A172 (cell line): ENCODE measurements at regions not wholly inside any gene's neighbourhood (a gene's known extent, or its start where the extent isn't known, plus 50 kb on each side); places are given as distances from the start of the nearest gene placed in this dataset.

ENCODE experiments used
- DNase-seq: peaks from one replicate; pipeline ENCODE4 v3.0.0-alpha.2; 2015; ENCODE audit warnings: low spot score

DNA sequence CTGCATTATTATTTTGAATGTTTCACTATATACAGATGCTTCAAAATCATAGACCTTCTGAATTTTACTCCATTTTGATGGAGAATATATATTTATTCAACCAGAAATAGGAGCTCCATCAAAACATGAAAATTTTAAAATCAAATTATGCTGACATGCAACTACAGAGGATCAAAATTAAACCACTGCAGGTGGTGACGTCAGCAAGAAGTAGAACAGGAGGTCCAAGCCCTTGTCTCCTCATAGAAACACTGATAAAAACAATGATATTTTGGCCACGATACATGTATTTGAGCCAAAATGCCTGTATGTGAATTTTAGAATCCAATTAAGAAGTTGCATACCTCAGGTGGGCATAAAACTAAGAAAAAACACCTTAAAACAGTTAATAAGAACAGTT lies 236.6 kb upstream of the FBXL7 start:
- DNase-seq: no peak

DNA sequence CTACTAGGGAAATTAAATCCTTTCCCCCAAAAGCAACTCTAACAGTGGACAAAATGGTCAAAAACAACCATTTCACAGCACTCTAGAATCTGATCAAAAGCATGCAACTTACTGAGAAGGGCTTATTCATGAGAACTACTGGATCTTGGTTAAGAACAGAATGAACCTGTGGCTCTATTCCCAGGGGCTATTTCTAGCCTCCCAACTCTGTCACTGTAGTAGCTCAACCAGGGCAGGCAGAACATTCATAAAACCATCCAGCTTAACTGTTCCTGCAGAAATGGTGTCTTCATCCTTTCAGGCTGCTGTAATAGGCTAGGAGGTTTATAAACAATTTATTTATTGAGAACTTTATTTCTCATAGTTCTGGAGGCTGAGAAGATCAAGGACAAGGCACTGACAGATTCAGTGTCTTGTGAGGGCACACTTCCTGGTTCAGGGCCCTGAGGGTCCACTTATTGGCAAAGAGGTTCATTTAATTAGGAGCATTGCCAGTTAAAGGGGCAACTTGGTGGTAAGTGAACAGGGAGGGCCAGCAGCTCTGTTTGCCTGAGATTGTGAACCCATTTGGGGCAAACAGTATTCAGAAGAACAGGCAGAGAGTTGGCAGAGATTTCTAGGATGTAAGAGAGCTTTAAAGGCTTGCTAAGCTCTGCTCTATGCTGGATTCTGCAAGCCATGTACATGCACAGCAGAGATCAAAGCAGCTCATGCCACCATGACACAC lies 238.5 kb upstream of the FBXL7 start:
- DNase-seq: no peak

- DNase-seq: no peak
These were observed 239.4 kb upstream of the FBXL7 start for GRCh38 chr5:15260356-15261268.

DNA sequence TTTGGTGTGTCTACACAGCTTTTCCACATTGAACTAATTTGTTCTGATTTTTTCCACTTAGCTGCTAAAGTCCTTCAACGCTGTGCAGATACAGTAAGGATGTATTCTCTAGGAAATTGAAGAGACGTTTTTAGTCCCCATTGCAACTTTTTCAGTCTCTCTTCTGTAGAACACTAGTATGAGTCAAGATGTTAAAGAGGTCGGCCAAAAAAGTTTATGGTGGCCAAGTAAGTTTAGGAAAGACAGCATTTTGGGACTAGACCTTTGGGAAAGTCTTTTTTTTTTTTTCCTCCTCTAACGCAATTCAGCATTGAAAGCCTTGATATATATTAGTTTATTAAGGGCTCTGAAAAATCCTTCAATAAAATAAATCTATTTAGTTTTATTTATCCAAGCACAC lies 243.5 kb upstream of the FBXL7 start:
- no peak for DNase-seq

- no peak for DNase-seq
These were observed 244.4 kb upstream of the FBXL7 start for GRCh38 chr5:15255576-15255975.

DNA sequence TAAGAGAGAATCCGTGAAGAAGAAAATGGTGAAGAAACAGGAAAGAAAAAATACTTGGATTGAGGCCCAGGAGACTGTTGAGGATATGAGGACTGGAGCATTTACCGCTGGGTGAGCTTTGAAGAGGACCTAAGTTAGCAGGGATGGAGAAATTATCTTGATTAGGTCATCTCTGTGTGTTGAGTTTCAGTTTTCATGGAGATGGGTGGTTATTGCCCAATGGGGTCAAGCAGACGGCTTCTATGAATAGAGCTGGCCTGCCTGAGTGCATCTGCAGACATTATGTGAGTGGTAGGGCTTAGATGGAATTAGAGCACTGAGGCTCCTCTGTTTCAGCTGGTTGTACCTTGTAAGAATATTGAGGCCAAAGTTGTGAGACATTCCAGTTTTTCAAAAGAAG lies 245.4 kb upstream of the FBXL7 start:
- DNase-seq: no peak

DNA sequence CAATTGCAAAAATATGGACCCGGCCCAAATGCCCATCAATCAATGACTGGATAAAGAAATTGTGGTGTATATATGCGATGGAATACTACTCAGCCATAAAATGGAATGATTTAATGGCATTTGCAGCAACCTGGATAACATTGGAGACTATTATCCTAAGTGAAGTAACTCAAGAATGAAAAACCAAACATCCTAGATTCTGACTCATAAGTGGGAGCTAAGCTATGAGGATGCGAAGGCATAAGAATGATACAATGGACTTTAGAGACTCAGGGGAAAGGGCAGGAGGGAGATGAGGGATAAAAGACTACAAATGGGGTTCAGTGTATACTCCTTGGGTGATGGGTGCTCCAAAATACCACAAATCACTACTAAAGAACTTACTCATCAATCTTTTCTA lies 247.6 kb upstream of the FBXL7 start:
- DNase-seq: no peak

DNA sequence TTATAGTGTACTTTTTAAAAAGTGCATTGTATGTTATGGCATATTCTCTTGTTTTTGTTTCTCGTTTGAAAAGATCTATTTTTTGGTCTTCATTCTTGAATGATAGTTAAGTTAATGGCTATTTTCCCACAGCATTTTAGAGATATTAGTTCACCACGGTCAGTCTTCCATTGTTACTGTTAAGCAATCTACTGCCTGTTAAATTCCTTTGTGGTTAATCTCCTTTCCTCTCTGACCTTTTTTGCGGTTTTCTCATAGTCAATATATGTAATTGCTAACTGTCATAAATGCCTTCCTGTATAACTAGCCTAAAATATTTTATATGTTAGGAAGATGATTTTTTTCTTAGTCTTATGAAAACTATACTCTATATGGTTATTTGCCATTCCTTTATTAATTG lies 250.8 kb upstream of the FBXL7 start:
- DNase-seq: peak; percentile 77

DNA sequence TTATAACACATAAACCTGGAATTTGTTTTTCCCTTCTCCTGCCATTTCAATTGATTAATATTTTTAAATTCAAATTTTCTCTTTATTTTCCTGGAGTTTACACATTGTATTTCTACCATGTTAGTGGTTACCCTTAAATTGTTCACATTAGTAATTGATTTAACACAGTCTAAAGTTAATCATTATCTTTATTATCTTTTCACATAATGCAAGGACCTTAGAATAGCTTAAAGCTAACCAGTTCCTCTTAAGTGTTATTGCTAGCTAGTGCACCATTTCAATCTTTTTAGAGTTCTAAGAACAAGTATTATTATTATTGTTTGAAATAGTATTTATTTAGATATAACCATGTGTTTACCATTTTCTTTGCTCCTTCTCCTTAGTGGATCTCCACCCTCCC lies 251.2 kb upstream of the FBXL7 start:
- DNase-seq: no peak

GRCh38 chr5:15245913-15246312 lies 254.1 kb upstream of the FBXL7 start:
- DNase-seq: no peak

DNA sequence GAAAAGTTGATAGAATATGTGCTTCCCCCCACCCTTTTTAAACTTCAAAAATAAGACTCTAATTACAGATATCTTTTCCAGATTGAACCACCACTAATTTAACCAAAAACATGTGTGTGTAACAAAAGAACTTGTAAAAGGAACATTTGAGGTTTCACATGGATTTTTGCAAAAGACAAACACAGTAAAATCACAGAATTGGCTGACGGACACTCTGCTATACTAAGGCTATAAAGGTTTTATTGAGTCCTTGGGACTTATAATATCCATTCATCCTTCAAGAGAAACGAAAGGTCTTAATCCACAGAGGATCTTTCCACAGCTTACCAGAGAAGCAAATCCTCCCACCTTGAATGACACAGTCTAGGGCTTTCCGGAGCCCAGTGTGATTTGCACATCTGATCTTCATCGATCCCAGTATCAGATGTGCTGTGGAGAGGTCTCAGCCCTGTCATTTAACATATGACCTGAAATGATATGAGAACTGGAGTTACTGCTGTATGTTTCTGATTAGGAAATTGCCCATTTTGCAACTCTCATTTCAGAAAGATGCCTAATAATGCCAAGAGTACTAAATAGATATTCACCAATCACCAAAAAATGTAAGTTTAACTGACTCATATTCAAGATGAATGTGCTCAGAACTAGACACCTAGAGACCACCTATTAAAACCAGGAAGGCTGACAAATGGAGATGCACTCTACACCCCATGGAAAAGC lies 256.5 kb upstream of the FBXL7 start:
- no peak for DNase-seq

DNA sequence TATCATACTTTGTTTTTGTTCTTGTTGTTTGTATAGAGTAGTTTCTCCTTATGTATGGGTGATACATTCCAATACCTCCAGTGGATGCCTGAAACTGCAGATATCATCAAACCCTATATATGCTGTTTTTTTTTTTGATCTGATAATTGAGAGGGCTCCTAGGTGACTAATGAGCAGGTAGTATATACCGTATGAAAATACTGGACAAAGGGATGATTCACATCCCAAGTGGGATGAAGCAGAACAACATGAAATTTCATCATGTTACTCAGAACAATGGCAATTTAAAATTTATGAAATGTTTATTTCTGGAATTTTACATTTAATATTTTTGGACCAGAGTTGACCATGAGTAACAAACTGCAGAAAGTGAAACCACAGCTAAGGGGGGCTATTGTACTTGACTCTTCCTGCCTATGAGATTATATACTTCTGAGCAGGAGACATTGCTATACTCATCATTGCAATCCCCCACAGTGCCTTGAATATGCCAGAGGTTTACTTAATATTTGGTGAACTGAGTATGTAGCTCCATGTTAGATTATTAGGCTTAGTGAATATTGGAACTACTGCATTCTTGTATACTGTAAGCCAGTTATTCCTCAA lies 258.7 kb upstream of the FBXL7 start:
- no peak for DNase-seq

GRCh38 chr5:15238006-15238405 lies 262.0 kb upstream of the FBXL7 start:
- no peak for DNase-seq

DNA sequence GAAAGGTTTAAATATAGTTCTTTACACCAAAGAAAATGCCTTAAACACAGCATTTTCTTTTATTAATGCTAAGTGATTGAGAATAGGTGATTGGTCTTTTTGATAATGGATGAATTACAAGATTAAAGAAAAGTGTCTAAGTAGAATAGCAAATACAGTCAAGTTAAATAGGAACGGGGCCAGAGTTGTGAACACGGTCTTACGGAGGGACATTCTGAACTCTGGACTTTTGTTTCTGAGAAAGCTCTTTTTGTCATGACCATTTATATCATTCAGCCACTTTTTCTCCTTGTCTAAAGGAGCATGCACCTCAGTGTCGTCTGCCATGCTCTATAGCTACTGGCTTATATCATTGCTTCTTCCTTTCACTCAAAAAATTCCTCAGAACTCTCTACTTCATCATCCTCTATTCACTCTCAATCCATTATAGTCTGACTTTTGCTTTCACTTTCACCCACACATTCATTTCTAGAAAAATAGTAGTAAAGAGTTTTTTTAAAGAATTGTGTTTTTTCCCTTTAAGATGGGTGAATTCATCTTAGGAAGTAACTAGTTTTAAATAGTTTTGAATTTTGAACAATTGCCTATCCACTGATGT lies 263.0 kb upstream of the FBXL7 start:
- DNase-seq: no peak

GRCh38 chr5:15234911-15235310 lies 265.1 kb upstream of the FBXL7 start:
- DNase-seq: no peak

- DNase-seq: no peak
These were observed 265.6 kb upstream of the FBXL7 start for GRCh38 chr5:15234366-15234765.

DNA sequence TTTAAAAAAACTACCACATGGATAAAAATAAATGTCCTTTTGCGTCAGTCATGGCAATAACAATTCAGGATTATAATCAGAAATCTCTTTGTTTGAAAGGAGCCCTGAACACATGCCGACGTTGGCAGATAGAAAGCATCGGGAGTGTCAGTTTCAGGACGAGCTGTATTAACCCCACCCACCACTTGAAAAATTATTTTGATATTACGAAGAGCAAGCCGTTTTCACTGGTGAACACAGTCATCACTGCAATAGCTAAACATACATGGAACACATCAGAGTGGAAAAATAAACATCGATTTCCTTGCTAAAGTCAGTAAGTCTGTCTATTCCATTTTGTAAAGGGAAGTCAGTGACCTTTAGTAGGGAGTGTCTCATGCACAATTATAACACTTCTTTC lies 266.4 kb upstream of the FBXL7 start:
- DNase-seq: no peak

GRCh38 chr5:15222156-15222555 lies 277.8 kb upstream of the FBXL7 start:
- DNase-seq: no peak

GRCh38 chr5:15220642-15221173 lies 279.3 kb upstream of the FBXL7 start:
- no peak for DNase-seq

DNA sequence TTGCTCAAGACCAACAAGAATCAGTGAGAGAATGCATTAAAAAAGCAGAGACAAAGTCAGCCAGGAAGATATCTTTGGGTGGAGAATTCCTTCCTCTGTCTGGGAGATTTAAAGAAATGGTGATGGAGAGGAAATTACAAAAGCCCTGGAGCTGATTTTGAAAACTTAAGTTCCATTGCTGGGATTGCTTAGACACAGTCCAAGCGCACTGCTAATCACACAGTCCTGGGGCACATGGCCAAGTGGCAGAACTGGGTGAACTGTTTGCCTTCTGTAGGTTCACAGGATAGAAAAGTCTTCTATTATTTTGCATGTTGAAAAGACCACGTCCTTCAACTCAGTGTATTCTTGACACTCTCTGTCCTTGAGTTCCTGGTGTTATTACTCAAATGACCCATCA lies 284.9 kb upstream of the FBXL7 start:
- DNase-seq: no peak

DNA sequence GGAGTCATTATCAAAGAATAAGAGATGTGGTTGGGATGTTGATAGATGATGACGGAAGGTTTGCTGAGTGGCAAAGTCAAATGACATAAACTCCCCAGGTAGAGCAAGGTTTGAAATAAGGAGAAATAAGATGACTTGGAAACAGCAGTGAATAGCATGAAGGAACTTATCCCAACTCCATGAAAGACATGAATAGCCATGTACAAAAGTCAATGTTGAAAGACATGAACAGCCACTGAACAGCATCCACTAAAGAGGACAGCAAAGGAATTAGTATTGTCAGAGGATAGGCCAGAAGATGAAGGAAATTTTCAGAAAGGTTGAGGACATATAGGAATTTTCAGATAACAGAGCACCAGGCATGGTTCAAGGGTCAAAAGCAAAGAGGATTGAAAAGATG lies 286.0 kb upstream of the FBXL7 start:
- no peak for DNase-seq
